Left ventricle myocardium superior (tissue), 1 donor: ENCODE measurements at regions not wholly inside any gene's neighbourhood (a gene's known extent, or its start where the extent isn't known, plus 50 kb on each side); places are given as distances from the start of the nearest gene placed in this dataset.

Source experiments
- ATAC-seq: fragments of 200-7000 bp; cut with Tn5 transposase; one replicate; pipeline ENCODE4 v1.9.1; 2020; ENCODE audit warnings: mild to moderate bottlenecking, moderate library complexity
- DNase-seq: peaks from one replicate; pipeline ENCODE4 v3.0.0-alpha.2; 2020
- intact Hi-C: fragments of 100-400 bp; cut with micrococcal nuclease; formaldehyde crosslinking; loops from one replicate; pipeline ENCODE4 v1.11.0; 2022
- donor health status: DM: no; HTN: yes; CAD: no; lungs with severe emphysema.

DNA sequence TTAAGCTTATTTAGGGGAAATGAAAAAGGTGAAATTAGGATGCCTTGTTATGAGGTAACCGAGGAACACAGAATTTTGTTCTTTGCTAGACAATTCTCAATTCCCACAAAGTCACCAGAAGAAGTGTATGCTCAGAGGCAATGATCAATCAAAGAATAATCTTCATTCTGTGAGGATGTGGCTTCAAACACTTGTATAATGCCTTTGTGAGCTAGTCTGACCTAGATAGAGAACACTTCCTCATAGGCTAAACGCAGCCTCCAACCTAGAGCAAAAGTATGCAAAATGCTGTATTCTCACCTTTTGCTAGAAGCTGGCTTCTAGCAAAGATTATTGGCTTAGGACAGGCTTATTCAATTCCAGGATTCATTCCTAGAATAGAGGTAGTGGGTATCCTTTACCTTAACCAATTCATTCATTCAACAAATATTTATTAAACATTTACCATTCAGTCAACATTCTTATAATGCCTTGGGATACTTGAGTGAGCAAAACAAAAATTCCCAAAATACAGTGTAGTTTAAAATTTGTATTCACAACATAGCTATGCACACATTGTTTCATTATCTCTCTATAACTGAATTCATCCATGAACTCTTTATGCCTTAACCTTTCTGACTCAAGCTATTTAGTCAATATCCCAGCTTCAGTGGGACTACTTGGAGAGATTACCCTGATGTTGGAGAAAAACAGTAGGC lies 530.2 kb downstream of the PTPRC start:
- ATAC-seq (no peak), DNase-seq (no peak)
- intact Hi-C loops, result no loop called here

DNA sequence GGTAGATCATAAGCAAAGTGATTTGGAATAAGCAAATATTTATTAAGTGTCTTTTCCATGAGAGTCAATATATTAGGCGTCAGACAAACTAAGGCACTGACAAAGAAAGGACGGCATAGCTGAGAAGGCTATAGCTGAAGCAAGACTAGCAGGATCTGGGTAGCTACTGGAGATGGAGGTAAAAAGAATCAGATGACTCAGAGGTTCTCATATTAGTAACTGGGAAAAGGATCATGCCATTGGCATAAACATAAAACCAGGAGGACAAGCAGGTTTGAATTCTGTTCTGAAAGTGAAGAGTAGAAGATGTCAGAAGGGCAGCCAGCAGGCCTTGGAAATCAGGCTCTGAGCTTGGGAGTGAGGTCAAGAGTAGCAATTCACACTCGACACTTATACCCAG lies 531.9 kb downstream of the PTPRC start:
- ATAC-seq, result no peak
- DNase-seq, result no peak
- intact Hi-C loops, result no loop called here

DNA sequence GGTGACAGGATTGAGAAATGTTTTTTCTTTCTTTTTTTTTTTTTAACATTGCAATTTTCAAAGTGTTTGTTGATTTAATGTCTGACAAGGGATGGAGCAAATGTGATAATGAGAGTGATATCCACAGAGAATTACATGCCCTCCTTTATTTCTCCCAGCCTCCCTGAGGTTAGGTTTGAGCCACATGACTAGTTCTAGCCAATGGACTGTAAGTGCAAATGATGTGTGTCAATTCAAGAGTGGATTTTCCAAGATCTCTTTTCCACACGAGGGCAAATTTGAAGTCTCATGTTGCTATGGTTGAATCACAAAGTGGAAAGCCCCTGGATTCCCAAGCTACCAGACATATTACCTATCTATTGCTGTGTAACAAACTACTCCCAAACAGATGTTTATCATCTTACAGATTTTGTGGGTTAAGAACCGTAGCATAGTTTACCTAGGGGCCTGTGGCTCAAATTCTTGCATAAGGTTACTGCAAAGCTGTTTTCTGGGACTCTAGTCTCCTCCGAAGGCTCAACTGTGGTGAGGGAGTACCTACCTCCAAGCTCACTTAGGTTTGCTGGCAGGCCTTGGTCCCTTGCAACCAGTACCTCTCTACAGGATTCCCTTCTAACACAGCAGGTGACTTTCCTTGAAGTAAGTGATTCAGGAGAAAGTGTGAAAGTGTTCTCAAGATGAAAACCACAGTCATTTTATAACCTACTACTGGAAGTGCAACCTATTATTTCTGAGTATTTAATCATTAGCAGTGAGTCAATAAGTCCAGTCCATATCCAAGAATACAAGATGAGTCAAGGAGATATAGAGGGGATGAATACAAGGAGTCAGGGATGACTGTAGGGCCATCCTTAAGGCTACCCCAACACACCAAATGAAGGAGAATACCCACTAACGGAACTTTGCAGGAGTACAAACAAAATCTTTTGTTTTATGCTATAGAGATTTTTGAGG lies 533.6 kb downstream of the PTPRC start:
- intact Hi-C loops, result no loop called here
- DNase-seq, result no peak
- ATAC-seq, result no peak

GRCh38 chr1:199173356-199173755 lies 534.5 kb downstream of the PTPRC start:
- DNase-seq (no peak), ATAC-seq (no peak)
- intact Hi-C loops, result no loop called here

GRCh38 chr1:199174336-199174735 lies 535.5 kb downstream of the PTPRC start:
- no peak for DNase-seq
- peak; percentile 22 for ATAC-seq
- intact Hi-C loops, result no loop called here

DNA sequence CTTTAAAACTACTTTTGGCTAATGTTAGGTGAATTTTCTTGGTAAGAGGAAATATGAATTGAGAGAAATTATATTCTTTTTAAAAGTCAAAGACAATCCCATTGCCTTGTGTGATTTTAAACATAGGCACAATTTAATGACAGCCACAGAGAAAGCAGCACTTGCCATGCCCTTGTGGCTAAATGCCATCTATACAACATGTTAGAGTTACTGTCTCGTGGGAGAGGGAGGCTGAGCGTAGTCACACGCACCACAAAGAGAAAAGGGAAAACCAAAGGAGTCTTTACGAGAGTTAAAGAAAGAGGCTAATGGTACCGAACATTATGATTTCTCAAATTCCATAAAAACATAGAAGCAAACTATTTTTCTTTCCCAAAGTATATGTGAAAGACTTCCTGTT lies 537.9 kb downstream of the PTPRC start:
- ATAC-seq (no peak), DNase-seq (no peak)
- intact Hi-C loops, result no loop called here

- DNase-seq (no peak), ATAC-seq (no peak)
- intact Hi-C loops, result no loop called here
Measured at GRCh38 chr1:199177241-199177640, 538.4 kb downstream of the PTPRC start.

- ATAC-seq (no peak), DNase-seq (no peak)
- intact Hi-C loops, result no loop called here
Measured at GRCh38 chr1:199178646-199179045, 539.8 kb downstream of the PTPRC start.

GRCh38 chr1:199182186-199182843 lies 543.5 kb downstream of the PTPRC start:
- ATAC-seq, result peak; percentile 89
- DNase-seq, result no peak
- intact Hi-C loops, result no loop called here

GRCh38 chr1:199184180-199184579 lies 545.3 kb downstream of the PTPRC start:
- intact Hi-C loops, result no loop called here
- no peak for ATAC-seq
- DNase-seq, result no peak

DNA sequence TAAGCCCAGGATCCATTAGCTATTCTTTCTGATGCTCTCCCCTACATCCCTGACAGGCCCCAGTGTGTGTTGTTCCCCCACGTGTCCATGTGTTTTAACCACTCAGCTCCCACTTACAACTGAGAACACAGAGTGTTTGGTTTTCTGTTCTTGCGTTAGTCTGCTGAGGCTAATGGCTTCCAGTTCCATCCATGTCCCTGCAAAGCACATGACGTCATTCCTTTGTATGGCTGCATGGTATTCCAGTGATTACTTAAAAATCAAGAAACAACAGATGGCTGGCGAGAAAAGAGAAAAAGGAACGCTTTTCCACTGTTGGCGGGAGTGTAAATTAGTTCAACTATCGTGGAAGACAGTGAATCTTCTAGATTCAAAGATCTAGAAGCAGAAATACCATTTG lies 556.0 kb downstream of the PTPRC start:
- intact Hi-C loops, result no loop called here
- ATAC-seq (no peak), DNase-seq (no peak)

DNA sequence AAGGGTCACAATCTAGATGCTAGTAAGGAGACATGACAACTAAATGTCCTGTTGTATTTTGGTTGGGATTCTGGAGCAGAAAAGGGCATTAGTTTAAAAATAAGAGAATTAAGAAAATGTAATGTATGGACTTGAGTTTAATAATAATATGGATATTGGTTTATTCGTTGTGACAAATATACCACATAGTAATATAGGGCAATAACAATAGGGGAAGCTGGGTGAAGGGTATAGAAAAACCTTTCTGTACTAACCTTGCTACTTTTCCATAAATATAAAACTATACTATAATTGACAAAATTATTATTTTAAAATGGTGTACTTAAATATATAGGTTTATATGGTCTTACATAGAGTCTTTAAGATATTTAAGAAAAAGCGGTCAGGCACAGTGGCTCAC lies 558.9 kb downstream of the PTPRC start:
- ATAC-seq (no peak), DNase-seq (no peak)
- intact Hi-C loops, result no loop called here

DNA sequence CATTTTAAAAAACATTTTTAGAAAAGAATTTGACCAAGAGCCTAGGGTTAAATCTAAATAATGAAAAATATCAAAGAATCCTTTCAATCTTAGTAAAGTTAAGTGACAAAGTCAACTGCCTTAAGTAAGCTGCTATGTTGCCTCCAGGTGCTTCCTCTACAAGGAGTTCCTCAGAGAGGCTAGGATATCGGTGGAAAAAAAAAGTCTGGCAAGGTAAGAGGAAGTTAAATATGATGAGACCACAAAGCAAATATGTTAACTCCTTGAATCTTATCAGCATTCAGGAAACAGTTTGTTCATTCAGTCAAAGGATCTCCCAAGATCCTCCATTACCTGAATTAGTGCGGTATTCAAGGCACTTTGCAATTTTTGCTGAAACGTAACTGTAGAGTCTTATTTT lies 563.5 kb downstream of the PTPRC start:
- ATAC-seq, result no peak
- no peak for DNase-seq
- intact Hi-C loops, result no loop called here

- DNase-seq (no peak), ATAC-seq (no peak)
- intact Hi-C loops, result no loop called here
Measured at GRCh38 chr1:199204231-199204630, 565.4 kb downstream of the PTPRC start.

- intact Hi-C loops, result no loop called here
- no peak for ATAC-seq
- DNase-seq, result no peak
Measured at GRCh38 chr1:199205740-199206441, 567.1 kb downstream of the PTPRC start.

DNA sequence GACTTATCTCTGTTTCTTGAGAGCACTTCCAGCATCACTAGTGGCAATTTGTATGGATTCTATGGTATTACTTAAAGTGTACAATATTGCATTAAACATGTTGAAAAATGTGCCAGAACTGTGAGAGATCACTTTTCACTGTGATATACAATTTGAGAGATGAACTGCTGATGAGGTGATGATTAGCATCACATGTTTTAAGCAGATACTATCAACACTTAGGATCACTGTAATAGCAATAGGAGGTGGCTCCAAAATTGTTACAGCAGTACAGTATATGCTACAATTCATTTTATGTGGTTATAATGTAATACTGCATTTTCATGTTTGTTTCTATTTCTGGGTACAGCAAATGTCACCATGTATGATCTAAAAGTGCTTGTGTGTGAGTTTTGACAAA lies 570.0 kb downstream of the PTPRC start:
- ATAC-seq (no peak), DNase-seq (no peak)
- intact Hi-C loops, result no loop called here

GRCh38 chr1:199218065-199218464 lies 579.2 kb downstream of the PTPRC start:
- ATAC-seq, result no peak
- intact Hi-C loops, result no loop called here
- no peak for DNase-seq

DNA sequence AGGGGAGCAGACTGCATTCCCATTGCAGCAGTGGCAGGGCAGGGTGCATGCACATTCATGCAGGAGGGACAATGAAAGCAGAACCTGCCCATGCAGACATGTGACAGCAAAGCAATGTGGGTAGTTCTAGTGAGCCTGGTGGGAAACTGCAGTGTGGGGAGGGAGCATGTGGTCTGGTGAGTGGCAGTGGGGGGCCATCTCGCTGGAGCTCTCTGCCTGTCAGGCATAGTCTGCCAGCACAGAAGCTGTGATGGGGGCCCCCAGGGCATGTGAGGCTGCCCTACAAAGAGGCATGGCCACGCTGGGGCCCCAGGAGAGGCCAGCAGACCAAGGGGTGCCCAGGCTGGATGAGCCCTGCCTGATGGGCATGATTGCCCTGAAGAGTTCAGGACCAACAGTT lies 579.7 kb downstream of the PTPRC start:
- intact Hi-C loops, result no loop called here
- ATAC-seq (no peak), DNase-seq (no peak)

DNA sequence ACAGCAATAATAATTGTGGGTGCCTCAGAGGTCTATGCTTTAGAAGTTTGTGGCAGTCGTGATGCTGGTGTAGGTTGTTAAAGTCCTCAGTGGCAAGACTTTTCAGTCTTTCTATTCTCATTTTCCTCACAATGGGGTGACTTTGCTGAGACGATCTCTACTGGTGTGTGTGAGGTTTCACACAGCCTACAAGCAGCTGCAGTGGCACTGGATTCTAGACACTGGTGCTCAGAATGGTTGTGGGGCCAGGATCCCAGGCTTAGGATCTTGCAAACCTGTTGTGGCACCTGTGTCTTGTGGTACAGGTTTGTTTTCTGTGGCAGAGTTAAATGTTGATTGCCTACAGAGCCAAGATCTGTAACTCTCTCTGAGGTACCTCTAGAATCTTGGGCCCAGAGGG lies 581.2 kb downstream of the PTPRC start:
- ATAC-seq (no peak), DNase-seq (no peak)
- intact Hi-C loops, result no loop called here
